Fibroblast of the aortic adventitia (primary cell): ENCODE measurements at regions not wholly inside any gene's neighbourhood (a gene's known extent, or its start where the extent isn't known, plus 50 kb on each side); places are given as distances from the start of the nearest gene placed in this dataset.
"Not testable (repeated sequence)": the region's sequence is repeated elsewhere in the genome, so short reads cannot be mapped to it uniquely, and the experiment has no call there.

Experiments used
- DNase-seq: peaks from one replicate; pipeline ENCODE4 v3.0.0-alpha.2; 2010; ENCODE audit warnings: low read depth
- H3K4me3 ChIP-seq: 2 replicates; pipeline ENCODE4 v1.5.1; 2011; ENCODE audit warnings: low read depth, mild to moderate bottlenecking, control low read depth, low read length, moderate library complexity
- TF ChIP-seq, protein P1 (sequence below): IDR thresholded peaks from 2 replicates; pipeline ENCODE4 v1.5.1; 2011; ENCODE audit warnings: mild to moderate bottlenecking, low read length, control low read depth, inconsistent platforms; ENCODE audit not compliant: insufficient read depth

DNA sequence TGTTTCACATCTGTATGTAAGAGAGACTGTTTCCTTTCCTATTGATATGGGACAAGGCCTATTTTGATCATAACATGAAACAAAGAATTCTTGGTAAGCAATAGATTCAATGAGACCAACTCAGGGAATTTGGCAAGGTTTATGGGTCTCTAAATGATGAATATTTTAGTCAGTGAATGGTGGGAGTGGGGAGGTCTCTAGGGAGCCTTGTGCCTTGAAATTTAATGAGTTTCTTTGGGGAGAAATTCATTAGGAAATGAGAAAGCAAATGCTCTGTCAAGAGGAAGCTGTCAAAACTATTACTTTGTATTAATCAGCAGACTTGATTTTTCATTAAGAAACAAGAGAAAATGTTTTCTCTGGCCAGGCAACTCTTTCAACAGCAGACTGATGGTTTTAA, 921.7 kb upstream of the API5 start:
- TF ChIP-seq, protein P1, sequence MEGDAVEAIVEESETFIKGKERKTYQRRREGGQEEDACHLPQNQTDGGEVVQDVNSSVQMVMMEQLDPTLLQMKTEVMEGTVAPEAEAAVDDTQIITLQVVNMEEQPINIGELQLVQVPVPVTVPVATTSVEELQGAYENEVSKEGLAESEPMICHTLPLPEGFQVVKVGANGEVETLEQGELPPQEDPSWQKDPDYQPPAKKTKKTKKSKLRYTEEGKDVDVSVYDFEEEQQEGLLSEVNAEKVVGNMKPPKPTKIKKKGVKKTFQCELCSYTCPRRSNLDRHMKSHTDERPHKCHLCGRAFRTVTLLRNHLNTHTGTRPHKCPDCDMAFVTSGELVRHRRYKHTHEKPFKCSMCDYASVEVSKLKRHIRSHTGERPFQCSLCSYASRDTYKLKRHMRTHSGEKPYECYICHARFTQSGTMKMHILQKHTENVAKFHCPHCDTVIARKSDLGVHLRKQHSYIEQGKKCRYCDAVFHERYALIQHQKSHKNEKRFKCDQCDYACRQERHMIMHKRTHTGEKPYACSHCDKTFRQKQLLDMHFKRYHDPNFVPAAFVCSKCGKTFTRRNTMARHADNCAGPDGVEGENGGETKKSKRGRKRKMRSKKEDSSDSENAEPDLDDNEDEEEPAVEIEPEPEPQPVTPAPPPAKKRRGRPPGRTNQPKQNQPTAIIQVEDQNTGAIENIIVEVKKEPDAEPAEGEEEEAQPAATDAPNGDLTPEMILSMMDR = no peak
- H3K4me3 ChIP-seq = no peak overlapping the region
- DNase-seq = no peak

DNA sequence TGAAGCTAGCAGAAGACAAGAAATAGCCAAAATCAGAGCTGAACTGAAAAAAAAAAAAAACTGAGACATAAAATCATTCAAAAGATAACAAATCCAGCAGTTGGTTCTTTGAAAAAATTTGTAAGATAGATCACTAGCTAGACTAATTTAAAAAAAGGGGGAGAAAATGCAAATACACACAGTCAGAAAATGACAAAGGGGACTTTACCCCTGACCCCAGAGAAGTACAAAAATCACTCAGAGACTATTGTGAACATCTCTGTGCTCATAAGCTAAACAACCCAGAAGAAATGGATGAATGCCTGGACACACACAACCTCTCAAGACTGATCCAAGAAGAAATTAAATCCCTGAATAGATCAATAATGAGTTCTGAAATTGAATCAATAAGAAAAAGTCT, 914.3 kb upstream of the API5 start:
- H3K4me3 ChIP-seq = no peak overlapping the region
- no peak for DNase-seq
- TF ChIP-seq, protein P1 = no peak

DNA sequence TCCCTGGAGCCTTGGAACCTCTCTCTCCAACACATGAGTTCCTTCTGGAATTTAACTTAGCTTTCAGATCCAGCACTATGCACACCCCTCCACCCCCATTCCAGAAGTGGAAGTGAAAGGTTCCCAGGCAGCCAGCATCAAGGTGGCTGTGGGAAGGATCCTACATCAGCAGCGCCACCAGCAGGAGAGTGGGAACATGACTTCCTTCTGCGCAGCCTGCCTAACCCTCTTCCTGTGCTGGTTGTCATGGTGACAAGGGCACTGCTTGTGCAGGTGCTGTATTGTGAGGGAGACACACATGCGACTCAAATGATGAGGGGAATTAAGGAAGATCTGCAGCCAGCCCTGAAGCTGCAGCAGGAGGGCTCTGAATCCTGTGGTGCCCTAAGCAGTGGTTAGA, 904.5 kb upstream of the API5 start:
- H3K4me3 ChIP-seq = no peak overlapping the region
- no peak for DNase-seq
- TF ChIP-seq, protein P1 = no peak

DNA sequence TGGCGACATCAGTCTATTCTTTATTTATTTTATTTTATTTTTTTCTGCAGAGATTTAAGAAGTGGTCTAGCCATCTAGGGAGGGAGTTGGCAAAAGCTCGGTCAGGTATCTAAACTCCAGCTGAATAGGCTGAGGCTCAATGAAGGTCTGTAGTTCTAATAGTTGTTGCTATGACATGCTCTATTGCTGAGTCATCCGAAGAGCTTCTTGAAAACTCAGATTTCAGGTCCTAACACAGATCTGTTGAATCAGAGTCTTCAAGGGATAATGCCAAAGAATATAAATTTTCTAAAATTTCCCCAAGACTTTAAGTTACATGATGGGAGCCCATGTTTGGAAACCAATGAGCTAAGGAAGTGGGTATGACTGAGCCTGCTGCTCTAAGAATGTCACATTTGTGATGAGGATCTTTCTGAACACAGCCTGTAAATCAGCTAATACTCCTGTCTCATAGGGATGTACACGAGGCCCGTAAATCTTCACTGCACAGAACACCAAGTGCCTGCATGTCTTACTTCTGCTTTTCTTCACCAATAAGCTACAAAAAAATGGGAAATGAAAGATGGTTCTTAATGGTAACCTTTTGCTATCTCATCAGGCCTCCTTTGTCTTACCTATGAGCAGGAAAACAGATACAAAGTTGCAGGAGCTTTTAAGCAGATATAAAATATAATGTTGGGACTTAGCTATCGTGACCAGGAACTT, 901.4 kb upstream of the API5 start:
- TF ChIP-seq, protein P1 = no peak
- no peak for DNase-seq
- H3K4me3 ChIP-seq = no peak overlapping the region

DNA sequence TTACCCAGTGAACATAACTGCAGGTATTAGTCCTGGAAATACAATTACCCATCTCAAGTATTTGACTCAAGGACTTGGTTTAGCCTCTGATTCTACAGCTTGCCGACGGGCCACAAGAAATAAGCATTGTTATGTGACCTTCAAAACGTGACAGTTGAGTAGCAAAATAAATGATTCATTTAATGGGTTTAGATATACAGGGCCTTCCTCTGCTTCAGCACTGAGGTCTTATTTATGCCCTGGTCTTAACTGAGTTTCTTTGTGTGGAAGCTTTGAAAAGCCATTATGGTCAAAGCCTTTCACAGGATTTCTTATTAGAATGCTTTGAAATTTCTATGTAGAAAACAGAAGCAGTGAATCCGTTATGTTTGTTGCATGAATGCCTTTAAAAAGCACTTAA, 899.2 kb upstream of the API5 start:
- TF ChIP-seq, protein P1 = no peak
- no peak for DNase-seq
- H3K4me3 ChIP-seq = no peak overlapping the region

DNA sequence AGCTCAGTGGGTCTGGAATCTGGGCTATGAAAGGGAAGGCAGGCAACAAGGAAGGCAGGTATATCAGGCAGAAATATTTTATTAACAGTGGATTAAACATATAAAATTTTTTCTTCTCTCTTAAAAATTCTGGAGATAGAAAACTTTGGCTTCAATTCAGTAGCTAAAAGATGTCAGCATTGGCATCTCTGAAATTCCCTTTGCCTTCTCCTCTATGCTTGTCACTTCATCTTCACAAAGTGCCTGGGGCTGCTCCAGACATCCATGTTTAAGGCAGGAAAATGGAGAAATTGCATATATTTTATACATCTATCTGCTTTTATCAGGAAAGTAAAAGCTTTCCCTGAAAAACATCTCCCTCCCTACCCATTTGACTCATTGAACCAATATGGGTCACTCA, 894.1 kb upstream of the API5 start:
- TF ChIP-seq, protein P1 = no peak
- DNase-seq = no peak
- no peak overlapping the region for H3K4me3 ChIP-seq

DNA sequence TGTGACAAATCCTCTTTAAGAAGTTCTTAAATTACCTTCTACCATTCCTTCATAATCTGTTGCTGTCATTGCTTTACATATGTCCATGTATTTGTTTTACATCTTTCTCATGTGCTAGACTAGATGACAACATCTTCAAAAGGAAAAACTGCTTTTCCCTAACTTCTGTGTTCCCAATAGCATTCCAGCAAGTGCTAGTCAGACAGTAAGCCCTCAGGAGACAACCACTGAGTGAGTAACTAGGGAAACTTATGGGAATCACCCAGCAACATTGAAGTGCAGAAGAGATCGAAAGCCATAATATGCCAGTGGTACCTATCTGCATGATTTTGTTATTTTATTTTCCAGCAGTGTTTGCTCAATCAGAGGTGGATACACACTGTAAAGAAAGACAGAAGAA, 889.7 kb upstream of the API5 start:
- H3K4me3 ChIP-seq = no peak overlapping the region
- no peak for DNase-seq
- TF ChIP-seq, protein P1 = no peak

DNA sequence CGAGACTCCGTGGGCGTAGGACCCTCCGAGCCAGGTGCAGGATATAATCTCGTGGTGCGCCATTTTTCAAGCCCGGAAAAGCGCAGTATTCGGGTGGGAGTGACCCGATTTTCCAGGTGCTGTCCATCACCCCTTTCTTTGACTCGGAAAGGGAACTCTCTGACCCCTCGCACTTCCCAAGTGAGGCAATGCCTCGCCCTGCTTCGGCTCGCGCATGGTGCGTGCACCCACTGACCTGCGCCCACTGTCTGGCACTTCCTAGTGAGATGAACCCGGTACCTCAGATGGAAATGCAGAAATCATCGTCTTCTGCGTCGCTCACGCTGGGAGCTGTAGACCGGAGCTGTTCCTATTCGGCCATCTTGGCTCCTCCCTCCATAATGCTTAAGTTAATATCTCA, 876.9 kb upstream of the API5 start:
- H3K4me3 ChIP-seq, DNase-seq: not testable (repeated sequence)
